ENCODE measurements at regions not wholly inside any gene's neighbourhood (a gene's known extent, or its start where the extent isn't known, plus 50 kb on each side); places are given as distances from the start of the nearest gene placed in this dataset.

DNA sequence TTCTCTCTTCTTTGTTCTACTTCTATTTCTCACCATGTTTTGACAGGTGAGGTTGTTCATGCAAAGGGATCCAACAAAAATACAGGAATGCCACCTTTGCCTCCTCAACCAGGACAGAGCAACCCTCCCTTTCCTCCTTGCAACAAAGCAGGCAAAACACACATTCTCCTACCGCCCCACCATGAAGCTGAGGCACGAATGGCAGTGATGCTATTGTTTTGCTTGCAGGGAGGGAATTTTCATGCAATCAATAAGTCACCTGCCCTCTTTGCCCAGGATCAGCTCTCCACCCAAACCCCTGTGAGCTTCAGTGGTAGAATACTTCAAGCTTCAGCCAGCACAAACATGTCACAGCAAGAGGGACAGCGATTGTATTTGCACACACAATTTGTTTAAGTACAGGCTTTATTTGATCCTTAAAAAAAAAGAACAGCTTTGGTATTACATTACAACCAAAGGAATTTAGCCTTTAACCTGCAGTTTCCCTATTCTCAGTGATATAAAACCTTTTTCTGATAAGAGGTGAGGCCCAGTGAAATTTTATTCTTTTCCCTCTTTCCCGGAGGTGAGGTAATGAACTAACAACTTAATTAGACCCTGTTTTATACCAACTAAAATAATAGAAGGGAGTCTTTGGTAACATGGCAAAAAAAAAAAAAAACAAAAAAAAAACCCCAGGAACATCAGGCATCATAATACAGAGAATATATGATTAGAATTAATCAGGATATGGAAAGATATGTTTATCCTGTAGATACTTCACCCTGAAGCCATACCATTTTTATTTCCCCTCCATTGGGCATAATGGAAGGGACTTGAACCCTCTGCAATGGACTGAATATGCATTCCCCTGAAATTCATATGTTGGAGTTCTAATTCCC, 87.0 kb upstream of the EEA1 start (continued):
- peak; percentile 98 for TF ChIP-seq FEZF1 (tag by site-specific recombination; IDR thresholded peaks at IDR 0.05)
- no peak for TF ChIP-seq PRDM4 (tag by site-specific recombination; IDR thresholded peaks at IDR 0.05)
- TF ChIP-seq ZNF341 (tag by site-specific recombination; IDR thresholded peaks at IDR 0.05; ENCODE audit: low read depth), result no peak
- no peak for TF ChIP-seq ZNF792 (tag by site-specific recombination; IDR thresholded peaks at IDR 0.05)
- TF ChIP-seq ZNF549 (tag by site-specific recombination; IDR thresholded peaks at IDR 0.05), result no peak
- TF ChIP-seq ZNF121 (tag by site-specific recombination; IDR thresholded peaks at IDR 0.05), result no peak
- TF ChIP-seq ZNF600 (tag by site-specific recombination; IDR thresholded peaks at IDR 0.05), result 0 out of 2 replicates have a peak, but pooled peaks have one; percentile 25

DNA sequence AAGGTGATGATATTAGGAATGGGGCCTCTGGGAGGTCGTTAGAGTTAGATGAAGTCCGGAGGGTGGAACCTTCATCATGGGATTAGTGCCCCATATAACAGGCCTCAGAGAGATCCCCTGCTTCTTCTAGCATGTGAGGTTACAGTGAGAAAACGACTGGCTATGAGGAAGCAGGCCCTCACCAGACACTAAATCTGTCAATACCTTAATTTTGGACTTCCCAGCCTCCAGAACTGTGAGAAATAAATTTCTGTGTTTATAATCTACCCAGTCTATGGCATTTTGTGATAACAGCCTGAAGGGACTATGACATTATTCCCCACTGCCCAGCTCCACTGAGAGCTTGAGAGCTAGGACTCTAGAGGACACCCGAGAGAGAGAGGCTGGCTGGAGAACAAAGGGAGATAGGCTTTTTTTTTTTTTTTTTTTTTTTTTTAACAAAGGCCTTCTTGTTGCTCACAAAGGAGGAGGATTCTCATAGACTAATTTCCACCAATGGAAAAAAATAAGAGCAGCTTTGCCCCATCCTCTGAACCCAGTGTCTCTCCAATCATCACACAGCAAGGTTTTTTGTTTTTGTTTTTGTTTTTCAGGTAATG, 87.8 kb upstream of the EEA1 start:
- ChIA-PET CTCF (interaction anchor here (0.6 to 1.5 kb wide), 2 partner anchors 8 to 363 kb away, joined by 5 to 6 read pairs; no protein-coding TSS in a partner anchor), POLR2A (no interaction called here)
- Histone ChIP-seq H3K4me3 (ENCODE audit: low read depth, low read length) (no peak overlapping the region), H3K9me3 (ENCODE audit: control insufficient read depth, insufficient read depth, low read depth, low read length) (no peaks in the 10 kb centered on the region), H3K4me1 (ENCODE audit: control insufficient read depth, insufficient read depth, low read length) (peaks cover 6% of the 10 kb centered on the region), H3K36me3 (ENCODE audit: control insufficient read depth in 2 of 2, insufficient read depth in 1 of 2, low read length in 2 of 2) (no peaks in the 10 kb centered on the region), H3K27ac (ENCODE audit: extremely low read depth, low read depth, low read length) (no peak overlapping the region)
- TF ChIP-seq ZNF596 (tag by site-specific recombination; IDR thresholded peaks at IDR 0.05) (0 out of 2 replicates have a peak, but pooled peaks have one; percentile 9), ZNF133 (tag by site-specific recombination; IDR thresholded peaks at IDR 0.05) (no peak), TRIM28 (IDR thresholded peaks at IDR 0.05; ENCODE audit: borderline replicate concordance, low read length) (0 out of 2 replicates have a peak, but pooled peaks have one; percentile 56), MZF1 (tag by site-specific recombination; IDR thresholded peaks at IDR 0.05; ENCODE audit: borderline replicate concordance) (peak; percentile 21; the same call in 1 of the 2 replicates), ZNF585B (tag by site-specific recombination; IDR thresholded peaks at IDR 0.05) (peak; percentile 46)

GRCh38 chr12:93018610-93019009, 89.5 kb upstream of the EEA1 start:
- ChIA-PET POLR2A (interaction anchor here (1.2 kb wide), 1 partner anchor 10 kb away, joined by 3 read pairs; no protein-coding TSS in a partner anchor), CTCF (no interaction called here)
- Histone ChIP-seq H3K4me1 (ENCODE audit: control insufficient read depth, insufficient read depth, low read length) (peaks cover 6% of the 10 kb centered on the region), H3K9me3 (ENCODE audit: control insufficient read depth, insufficient read depth, low read depth, low read length) (no peaks in the 10 kb centered on the region), H3K27ac (ENCODE audit: extremely low read depth, low read depth, low read length) (no peak overlapping the region), H3K4me3 (ENCODE audit: low read depth, low read length) (no peak overlapping the region), H3K36me3 (ENCODE audit: control insufficient read depth in 2 of 2, insufficient read depth in 1 of 2, low read length in 2 of 2) (no peaks in the 10 kb centered on the region)
- TF ChIP-seq EGR2 (tag by site-specific recombination; IDR thresholded peaks at IDR 0.05; ENCODE audit: low read depth) (0 out of 2 replicates have a peak, but pooled peaks have one; percentile 20), ZNF629 (tag by site-specific recombination; IDR thresholded peaks at IDR 0.05) (no peak)

- Histone ChIP-seq H3K36me3 (ENCODE audit: control insufficient read depth in 2 of 2, insufficient read depth in 1 of 2, low read length in 2 of 2) (no peaks in the 10 kb centered on the region), H3K9me3 (ENCODE audit: control insufficient read depth, insufficient read depth, low read depth, low read length) (no peaks in the 10 kb centered on the region), H3K27ac (ENCODE audit: extremely low read depth, low read depth, low read length) (no peak overlapping the region), H3K4me1 (ENCODE audit: control insufficient read depth, insufficient read depth, low read length) (peaks cover 6% of the 10 kb centered on the region), H3K4me3 (ENCODE audit: low read depth, low read length) (no peak overlapping the region)
- ChIA-PET CTCF (interaction anchor here (0.8 to 1.4 kb wide), 2 partner anchors 32 to 360 kb away, joined by 3 read pairs; no protein-coding TSS in a partner anchor), POLR2A (interaction anchor here (0.8 to 1.2 kb wide), 2 partner anchors 11 to 71 kb away, joined by 3 read pairs; no protein-coding TSS in a partner anchor)
- TF ChIP-seq HOXD13 (CRISPR knock-in tag; IDR thresholded peaks at IDR 0.05; ENCODE audit: borderline replicate concordance), result no peak
- TF ChIP-seq ZNF670 (tag by site-specific recombination; IDR thresholded peaks at IDR 0.05; ENCODE audit: low read depth), result no peak
- TF ChIP-seq ZNF146 (tag by site-specific recombination; IDR thresholded peaks at IDR 0.05), result no peak
- TF ChIP-seq ZNF658 (tag by site-specific recombination; IDR thresholded peaks at IDR 0.05), result no peak
- no peak for TF ChIP-seq ZNF529 (tag by site-specific recombination; IDR thresholded peaks at IDR 0.05; ENCODE audit: insufficient replicate concordance)
- no peak for TF ChIP-seq ZNF24 (tag by site-specific recombination; IDR thresholded peaks at IDR 0.05)
- no peak for TF ChIP-seq RBAK (tag by site-specific recombination; IDR thresholded peaks at IDR 0.05)
- TF ChIP-seq ZBTB1 (tag by site-specific recombination; IDR thresholded peaks at IDR 0.05), result no peak
- no peak for TF ChIP-seq HIC1 (tag by site-specific recombination; IDR thresholded peaks at IDR 0.05)
Measured at GRCh38 chr12:93019212-93019927, 90.3 kb upstream of the EEA1 start.

All from HEK293 (cell line).